ENCODE measurements at regions not wholly inside any gene's neighbourhood (a gene's known extent, or its start where the extent isn't known, plus 50 kb on each side); places are given as distances from the start of the nearest gene placed in this dataset.
"Not testable (repeated sequence)": the region's sequence is repeated elsewhere in the genome, so short reads cannot be mapped to it uniquely, and the experiment has no call there.

- in situ Hi-C loops (cut with MboI; ENCODE audit: low sequenced_read_pairs in 4 of 4) (no loop called here), intact Hi-C loops (cut with DNase I; ENCODE audit: low total_unique reads) (no loop called here)
- Histone ChIP-seq H3K27ac (no peak overlapping the region), H3K9me3 (no peaks in the 10 kb centered on the region), H3K4me1 (no peaks in the 10 kb centered on the region), H3K4me3 (no peak overlapping the region), H3K36me3 (no peaks in the 10 kb centered on the region), H3K27me3 (no peaks in the 10 kb centered on the region)
- no peak for TF ChIP-seq CTCF (IDR thresholded peaks at IDR 0.05 in 4 of 5, conservative IDR thresholded peaks at IDR 0.05 in 1 of 5)
- TF ChIP-seq POLR2A (IDR thresholded peaks at IDR 0.05) = no peak
- ATAC-seq (no peak), DNase-seq (no peak)
Observed at GRCh38 chr12:25629341-25629740, 76.3 kb upstream of the LMNTD1 start.

DNA sequence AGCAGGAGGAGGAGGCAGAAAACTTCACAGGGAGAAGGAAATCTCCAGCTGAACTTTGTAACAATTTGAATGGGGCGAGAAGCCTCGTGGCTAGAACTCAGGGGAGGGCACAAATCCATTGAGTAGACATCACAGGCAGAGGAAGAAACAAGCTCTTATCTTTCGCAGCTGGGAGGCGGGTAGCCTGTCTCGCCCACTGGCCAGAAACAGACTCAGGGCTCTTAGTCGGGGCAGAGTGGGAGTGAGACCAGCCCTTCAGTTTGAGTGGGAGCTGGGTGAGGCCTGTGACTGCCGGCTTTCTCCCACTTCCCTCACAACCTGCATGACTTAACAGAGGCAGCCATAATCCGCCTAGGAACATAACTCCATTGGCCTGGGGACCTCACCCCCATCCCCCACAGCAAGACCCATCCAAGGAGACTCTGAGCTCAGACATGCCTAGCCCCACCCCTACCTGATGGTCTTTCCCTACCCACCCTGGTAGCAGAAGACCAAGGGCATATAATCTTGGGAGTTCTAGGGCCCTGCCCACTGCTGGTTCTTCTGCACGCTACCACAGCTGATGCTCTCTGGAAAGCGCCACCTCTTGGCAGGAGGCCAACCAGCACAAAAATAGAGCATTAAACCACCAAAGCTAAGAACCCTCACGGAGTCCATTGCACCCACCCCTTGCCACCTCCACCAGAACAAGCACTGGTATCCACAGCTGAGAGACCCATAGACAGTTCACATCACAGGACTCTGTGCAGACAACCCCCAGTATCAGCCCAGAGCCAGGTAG, 77.8 kb upstream of the LMNTD1 start:
- DNase-seq; in situ Hi-C loops (cut with MboI; ENCODE audit: low sequenced_read_pairs in 4 of 4); H3K27me3 ChIP-seq; intact Hi-C loops (cut with DNase I; ENCODE audit: low total_unique reads); H3K4me3 ChIP-seq; H3K36me3 ChIP-seq; H3K9me3 ChIP-seq; H3K27ac ChIP-seq; ATAC-seq; H3K4me1 ChIP-seq: not testable (repeated sequence)

- H3K27me3 ChIP-seq; H3K9me3 ChIP-seq; H3K27ac ChIP-seq; in situ Hi-C loops (cut with MboI; ENCODE audit: low sequenced_read_pairs in 4 of 4); H3K4me3 ChIP-seq; H3K4me1 ChIP-seq; H3K36me3 ChIP-seq; ATAC-seq; DNase-seq; intact Hi-C loops (cut with DNase I; ENCODE audit: low total_unique reads): not testable (repeated sequence)
Observed at GRCh38 chr12:25633149-25633548, 80.1 kb upstream of the LMNTD1 start.

GRCh38 chr12:25637752-25638151, 84.7 kb upstream of the LMNTD1 start:
- intact Hi-C loops (cut with DNase I; ENCODE audit: low total_unique reads) = no loop called here
- in situ Hi-C loops (cut with MboI; ENCODE audit: low sequenced_read_pairs in 4 of 4) = no loop called here
- TF ChIP-seq POLR2A (IDR thresholded peaks at IDR 0.05) = no peak
- TF ChIP-seq CTCF (IDR thresholded peaks at IDR 0.05 in 4 of 5, conservative IDR thresholded peaks at IDR 0.05 in 1 of 5) = no peak
- Histone ChIP-seq H3K4me3 (no peak overlapping the region), H3K9me3 (no peaks in the 10 kb centered on the region), H3K27ac (no peak overlapping the region), H3K27me3 (no peaks in the 10 kb centered on the region), H3K36me3 (no peaks in the 10 kb centered on the region), H3K4me1 (no peaks in the 10 kb centered on the region)
- DNase-seq (no peak), ATAC-seq (no peak)

DNA sequence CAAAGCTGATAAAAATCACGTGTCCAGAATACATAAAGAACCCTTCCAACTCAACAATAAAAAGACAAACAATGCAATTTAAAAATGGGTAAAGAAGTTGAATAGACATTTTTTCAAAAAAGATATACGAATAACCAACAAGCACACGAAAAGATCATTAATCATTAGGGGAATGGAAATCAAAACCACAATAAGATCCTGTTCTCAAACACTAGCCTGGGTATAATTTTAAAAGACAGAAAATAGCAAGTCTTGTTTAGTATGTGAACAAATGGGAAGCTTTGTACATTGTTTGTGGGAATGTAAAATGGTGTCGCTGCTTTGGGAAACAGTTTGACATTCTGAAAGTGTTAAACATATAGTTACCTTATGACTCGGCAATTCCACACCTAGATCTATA, 86.3 kb upstream of the LMNTD1 start:
- intact Hi-C loops (cut with DNase I; ENCODE audit: low total_unique reads) (no loop called here), in situ Hi-C loops (cut with MboI; ENCODE audit: low sequenced_read_pairs in 4 of 4) (no loop called here)
- H3K4me3 ChIP-seq = no peak overlapping the region
- TF ChIP-seq CTCF (IDR thresholded peaks at IDR 0.05 in 4 of 5, conservative IDR thresholded peaks at IDR 0.05 in 1 of 5) (no peak), POLR2A (IDR thresholded peaks at IDR 0.05) (no peak)
- H3K9me3 ChIP-seq = no peaks in the 10 kb centered on the region
- H3K27ac ChIP-seq = no peak overlapping the region
- DNase-seq (no peak), ATAC-seq (no peak)
- no peaks in the 10 kb centered on the region for H3K4me1 ChIP-seq
- H3K27me3 ChIP-seq = no peaks in the 10 kb centered on the region
- no peaks in the 10 kb centered on the region for H3K36me3 ChIP-seq

GRCh38 chr12:25644979-25645378, 91.9 kb upstream of the LMNTD1 start:
- DNase-seq (no peak), ATAC-seq (no peak)

More at GRCh38 chr12:25644979-25645378, 91.9 kb upstream of the LMNTD1 start:
- Histone ChIP-seq H3K4me3 (no peak overlapping the region), H3K36me3 (no peaks in the 10 kb centered on the region), H3K27ac (no peak overlapping the region), H3K27me3 (no peaks in the 10 kb centered on the region), H3K9me3 (no peaks in the 10 kb centered on the region), H3K4me1 (no peaks in the 10 kb centered on the region)
- TF ChIP-seq POLR2A (IDR thresholded peaks at IDR 0.05) (no peak), CTCF (IDR thresholded peaks at IDR 0.05 in 4 of 5, conservative IDR thresholded peaks at IDR 0.05 in 1 of 5) (no peak)
- intact Hi-C loops (cut with DNase I; ENCODE audit: low total_unique reads) (no loop called here), in situ Hi-C loops (cut with MboI; ENCODE audit: low sequenced_read_pairs in 4 of 4) (no loop called here)

All from gastrocnemius medialis (tissue), 4 donors.